Mucosa of gallbladder (tissue), 1 donor: ENCODE measurements at regions not wholly inside any gene's neighbourhood (a gene's known extent, or its start where the extent isn't known, plus 50 kb on each side); places are given as distances from the start of the nearest gene placed in this dataset.

Experiments
- DNase-seq: peaks from one replicate; pipeline ENCODE4 v3.0.0-alpha.2; 2020; ENCODE audit warnings: low spot score
- donor health status: DM: no; HTN: no; CAD: no.

DNA sequence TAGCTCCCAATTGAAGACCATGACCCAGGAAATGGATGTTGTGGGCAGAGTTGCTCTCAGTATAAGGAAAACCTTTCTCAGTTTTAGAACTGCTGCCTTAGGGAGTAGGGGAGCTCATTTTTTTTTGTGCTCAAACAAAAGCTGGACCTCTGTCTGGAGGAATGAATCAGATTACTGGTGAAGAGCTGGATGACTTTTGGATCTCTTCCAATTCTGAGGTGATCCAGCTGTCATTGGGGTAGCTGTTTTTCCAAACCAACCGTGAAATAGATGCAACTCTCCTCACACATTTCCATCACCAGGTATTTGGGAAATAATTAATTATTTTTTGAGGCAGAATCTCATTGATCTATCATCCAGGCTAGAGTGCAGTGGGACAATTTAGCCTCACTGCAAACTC, 251.3 kb upstream of the PLET1 start:
- no peak for DNase-seq

DNA sequence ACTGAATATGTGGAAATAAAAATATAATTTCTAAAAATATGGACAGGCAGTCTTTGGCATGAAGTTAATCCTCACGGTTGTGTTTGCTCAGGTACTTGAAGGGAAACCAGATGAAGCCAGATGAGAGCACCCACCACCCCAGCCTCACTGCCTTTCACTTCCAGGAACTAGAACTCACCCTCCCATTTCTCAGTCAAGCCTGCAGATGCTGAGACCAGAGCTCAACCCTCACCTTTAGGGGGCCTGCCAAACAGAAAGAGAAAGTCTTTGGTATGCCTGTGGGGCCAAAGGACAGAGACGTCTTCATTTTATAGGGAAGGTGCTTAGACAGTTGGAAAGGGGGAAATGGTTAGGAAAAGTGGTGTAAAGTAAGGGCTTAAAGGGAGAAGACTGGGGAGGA, 252.8 kb upstream of the PLET1 start:
- DNase-seq, result no peak

DNA sequence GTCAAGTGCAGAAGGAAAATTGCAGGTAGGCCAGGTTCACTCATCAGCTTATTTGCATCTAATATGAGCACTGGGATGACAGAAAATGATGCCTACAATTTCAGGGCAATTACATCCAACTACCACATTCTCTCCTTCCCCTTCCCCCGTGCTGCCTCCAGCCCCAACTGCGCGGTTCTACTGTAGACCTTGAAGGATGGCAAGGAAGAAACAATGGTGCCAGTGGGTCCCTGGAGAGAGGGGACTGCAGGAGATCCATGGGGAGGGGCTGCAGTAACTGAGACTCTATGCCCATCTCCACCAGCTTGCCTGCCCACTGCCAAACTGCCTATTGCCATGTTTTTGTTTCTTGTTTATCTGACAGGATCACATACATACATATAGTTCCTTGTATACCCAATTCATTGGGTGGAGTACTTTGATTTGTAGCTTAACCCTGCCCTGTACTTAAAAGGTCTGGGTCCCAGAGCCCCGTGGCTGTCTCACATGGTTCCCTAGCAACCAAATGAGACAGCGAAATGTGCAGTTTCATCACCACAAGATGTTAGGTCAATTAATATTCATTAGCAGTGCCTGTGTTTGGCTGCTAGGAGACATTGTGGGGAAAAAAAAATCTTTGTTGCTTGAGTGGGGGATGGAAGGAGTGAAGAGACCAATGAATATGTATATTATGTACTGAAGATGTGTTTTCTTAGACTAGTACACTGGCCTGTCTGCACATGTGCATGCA, 253.5 kb upstream of the PLET1 start:
- no peak for DNase-seq

DNA sequence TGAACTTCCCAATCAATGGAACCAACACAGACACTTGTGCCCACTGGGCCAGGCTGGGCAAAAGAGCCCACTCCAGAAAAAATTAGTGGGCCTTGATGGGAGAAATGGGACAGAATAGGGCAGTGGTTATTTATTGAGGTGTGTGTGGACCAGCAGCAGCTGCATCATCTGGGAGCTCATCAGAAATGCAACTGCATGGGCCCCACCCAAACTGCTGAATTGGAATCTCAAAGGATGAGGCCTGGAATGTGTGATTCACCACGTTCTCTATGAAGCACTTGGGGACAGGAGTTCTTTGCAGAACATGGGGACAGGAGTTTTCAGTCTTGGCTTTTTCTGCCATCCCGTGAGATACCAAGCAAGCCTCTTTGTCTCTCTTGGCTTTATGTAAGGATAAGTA, 255.6 kb upstream of the PLET1 start:
- DNase-seq, result no peak

DNA sequence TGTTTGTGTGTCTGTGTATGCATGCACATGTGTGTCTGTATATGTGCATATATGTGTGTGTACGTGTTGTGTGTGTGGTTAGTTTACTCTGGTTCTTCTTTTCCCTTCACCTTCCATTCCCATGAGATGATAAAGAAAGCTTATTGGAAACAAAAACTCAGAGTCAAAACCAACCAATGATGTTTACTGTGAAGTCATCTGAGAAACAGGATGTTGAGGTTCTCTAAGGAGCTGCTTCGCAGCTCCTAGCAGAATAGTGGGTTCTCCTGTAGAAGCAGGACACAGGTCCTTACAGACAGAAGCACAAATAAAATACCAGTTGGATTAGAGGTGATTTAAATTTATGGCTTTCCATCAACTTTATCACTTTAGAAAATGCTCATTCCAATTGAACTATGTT, 256.1 kb upstream of the PLET1 start:
- no peak for DNase-seq

DNA sequence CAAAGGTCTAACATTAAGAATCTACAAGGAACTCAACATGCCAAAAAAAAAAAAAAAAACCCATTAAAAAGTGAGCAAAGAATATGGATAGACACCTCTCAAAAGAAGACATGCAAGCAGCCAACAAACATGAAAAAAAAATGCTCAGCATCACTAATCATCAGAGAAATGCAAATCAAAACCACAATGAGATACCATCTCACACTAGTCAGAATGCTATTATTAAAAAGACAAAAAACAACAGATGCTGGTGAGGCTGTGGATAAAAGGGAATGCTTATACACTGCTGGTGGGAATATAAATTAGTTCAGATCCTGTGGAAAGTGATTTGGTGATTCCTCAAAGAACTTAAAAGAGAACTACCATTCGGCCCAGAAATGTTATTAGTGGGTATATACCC, 257.7 kb upstream of the PLET1 start:
- no peak for DNase-seq

DNA sequence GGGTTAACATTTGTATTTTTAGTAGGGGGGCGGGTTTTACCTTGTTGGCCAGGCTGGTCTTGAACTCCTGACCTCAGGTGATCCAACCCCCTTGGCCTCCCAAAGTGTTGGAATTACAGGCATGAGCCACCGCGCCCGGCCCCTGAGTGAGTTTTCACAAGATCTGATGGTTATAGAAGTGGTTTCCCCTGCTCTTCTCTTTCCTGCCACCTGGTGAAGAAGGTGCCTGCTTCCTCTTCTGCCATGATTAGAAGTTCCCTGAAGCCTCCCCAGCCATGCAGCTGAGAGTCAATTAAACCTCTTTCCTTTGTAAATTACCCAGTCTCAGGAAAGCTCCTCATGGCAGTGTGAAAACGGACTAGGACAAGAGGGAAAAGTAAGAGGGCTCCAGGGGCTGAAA, 259.1 kb upstream of the PLET1 start:
- DNase-seq, result no peak

DNA sequence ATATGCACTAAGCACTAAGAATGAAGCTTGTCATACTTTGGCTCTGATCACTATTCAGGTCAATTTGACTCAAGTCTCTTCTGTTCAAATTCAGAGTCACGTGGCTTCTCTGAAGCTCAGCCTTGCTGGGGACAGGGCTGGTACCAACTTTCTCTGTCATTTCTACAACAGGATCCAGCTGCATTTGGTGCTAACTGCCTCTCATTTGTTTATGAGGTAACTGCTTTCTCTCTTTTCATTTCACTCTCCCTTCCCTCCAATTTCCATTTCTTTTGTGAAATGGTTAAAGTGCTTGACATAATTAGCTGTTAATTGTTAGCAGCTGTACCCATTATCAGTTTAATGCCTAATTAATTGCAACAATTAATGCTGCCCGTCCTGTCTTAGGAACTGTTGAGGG, 259.7 kb upstream of the PLET1 start:
- DNase-seq, result no peak

DNA sequence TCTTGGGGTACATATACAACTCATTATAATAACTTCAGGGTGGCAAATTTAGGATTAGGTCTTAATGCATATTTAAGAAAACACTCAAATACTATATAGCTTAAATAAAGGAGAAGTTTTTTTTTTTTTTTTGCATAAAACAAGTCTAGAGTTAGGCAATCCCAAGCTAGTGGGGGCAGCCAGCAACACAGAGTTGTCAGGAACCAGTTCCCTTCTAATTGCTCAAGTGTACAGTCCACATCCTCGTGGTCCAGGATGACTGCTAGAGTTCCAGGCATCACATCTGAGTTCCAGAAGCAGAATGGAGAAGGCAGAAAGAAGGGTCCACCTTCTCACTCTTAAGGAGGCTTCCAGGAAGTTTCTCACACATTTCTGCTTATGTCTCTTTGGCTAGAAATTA, 261.9 kb upstream of the PLET1 start:
- no peak for DNase-seq

DNA sequence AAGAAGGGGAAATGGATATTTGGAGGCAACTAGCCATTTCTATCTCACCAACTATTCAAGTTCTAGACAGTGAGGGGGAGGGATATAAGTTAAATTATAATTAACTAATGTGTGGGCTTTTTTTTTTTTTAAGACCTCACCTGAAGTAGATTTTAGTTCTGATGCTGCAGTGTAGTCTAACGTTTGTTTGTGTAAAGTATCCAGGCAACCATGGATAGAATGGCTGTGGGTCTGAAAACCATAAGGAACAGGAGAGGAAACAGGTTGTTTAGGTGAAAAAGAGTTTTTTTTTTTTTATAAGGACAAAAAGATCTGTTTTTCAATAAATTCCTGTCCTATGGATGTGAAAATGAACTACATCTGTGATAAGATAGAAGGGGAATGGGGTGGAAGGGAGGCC, 262.4 kb upstream of the PLET1 start:
- no peak for DNase-seq

DNA sequence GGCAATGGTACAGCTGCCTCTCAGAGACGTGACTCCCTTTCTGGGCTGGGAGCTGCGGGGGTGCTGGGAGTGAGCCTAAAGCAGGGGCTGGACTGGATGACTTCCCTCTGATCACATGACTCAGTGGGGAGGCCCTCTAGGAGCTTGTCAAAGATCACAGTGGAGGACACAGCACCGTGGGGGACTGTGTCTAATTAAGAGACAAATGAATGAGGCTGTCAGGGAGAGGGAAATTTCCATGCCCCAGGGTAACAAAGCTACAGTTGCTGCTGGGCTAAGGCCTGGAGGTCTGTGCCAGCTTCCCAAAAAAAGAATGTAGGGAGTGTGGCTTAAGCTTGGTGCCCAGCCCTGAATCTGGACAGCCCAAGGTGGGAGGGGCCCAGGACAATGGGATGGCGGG, 262.8 kb upstream of the PLET1 start:
- DNase-seq, result no peak

DNA sequence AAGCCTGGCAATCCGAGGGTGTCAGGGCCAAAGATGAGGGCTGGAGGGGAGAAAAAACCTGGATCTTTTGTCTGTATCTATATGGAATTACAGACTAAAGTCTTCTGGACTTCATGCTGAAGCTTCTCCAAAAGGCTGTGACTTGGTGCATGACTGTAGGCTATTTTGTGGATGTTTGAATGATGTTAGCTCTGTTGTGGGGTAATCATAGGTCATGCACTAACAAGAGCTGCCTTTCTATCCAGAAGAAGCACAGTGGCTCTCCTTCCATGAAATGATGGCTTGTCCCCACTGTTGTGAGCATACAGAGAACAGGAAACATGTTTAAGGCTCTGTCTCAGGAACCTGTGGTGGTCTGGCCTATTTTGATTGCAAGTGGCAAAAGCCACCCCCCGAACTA, 263.3 kb upstream of the PLET1 start:
- DNase-seq, result no peak

DNA sequence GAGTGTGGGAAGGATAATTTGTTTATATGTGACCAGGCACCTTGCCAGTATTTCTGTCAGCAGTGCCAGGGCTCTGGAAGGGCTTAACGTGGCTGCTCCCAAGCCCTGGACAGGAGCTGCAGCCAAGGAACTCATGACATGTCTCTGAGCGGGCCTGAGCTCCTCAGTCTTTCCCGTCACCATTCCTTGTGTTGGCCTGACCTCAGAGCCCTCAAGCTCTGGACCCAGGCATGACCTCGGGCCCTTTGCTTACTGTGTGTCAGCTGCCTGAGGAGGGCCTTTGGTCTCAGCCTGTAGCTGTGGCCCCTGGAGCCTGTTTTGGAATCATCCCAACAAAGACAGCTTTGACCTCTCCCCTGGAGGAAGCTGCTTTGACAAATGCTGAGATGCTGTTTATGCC, 264.1 kb upstream of the PLET1 start:
- DNase-seq, result no peak

DNA sequence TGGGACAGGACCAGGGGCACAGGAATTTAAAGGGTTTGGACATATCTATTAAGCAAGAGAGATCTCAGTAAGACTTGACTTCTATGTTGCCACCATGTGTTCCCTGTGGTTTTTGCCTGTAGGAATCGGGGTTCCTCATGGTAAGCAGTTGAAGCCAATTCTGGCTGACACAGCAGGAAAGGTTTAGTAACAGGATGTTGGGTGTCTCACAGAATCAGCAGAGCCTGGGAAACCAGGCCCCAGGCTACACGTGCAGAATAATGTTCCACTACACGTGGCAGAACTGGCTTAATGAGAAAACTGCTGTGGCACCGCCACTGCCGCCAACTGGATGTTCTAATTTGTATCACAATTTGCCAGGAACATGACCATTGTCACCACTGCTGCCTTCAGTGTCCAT, 264.6 kb upstream of the PLET1 start:
- DNase-seq, result peak; percentile 24

DNA sequence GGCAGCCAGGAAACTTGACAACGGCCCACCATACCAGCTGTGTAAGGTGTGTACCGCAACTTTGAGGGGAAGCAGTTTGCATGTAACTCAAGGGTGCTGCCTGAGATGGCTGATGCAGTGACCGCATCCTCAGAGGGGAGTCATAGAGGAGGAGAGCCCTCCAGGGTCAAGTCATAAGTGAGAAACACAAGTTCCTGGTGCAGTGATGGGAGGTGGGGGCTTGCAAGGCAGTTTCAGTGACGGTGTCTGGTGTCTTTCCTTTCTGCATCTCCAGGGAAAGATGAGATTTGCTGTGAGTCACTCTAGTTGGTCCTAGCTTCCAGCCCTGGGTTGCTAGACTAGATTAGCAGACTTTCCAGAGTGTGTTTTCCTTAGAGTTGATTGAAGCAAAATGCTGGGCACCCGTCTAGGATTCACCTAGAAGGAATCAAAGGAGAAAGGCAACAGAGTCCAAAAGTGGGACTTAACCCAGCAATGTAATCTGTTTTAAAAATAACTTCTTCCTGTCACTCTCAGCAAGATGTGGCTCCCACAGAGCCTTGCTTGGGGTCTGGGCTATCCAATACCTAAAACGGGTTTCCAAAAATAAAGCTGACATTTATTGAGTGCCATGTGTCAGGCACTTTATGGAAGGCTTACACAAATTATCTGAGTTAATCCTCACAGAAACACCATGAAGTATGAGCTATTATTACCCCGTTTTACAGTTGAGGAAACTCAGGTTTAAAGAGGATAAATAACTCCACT, 265.4 kb upstream of the PLET1 start:
- DNase-seq, result no peak

DNA sequence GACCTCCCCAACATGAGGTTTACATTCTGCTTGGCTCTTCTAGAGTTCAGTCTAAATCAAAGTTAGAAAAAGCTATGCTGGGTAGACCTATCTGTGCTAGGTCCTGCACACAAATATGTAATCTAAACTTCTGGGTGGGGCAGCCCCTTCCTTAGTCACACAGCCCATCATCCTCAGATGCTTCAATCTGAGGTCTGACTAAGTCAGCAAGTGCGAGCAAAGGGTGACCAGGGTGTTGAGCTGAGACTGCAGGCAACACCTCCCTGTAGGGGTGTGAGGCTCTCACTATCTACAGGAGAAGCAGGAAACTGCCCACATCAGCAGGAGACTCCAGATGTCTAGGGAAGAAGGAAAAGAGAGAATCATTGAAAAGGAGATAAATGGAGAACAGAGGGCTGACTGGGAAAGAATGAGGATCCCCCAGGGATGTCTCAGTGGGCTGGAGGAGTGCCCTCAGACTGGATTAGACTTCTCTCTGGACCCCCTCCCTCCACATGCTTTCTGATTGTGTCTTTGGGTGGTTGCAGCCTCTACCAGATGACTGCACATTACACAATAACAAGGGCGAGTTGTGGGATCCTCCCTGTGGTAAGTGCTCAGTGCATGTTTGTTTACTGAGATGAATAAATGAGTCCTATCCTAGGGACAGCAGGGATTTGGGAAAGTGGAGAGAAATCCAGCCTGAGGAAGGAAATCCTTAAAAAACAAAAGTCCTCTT, 266.2 kb upstream of the PLET1 start:
- DNase-seq, result no peak

DNA sequence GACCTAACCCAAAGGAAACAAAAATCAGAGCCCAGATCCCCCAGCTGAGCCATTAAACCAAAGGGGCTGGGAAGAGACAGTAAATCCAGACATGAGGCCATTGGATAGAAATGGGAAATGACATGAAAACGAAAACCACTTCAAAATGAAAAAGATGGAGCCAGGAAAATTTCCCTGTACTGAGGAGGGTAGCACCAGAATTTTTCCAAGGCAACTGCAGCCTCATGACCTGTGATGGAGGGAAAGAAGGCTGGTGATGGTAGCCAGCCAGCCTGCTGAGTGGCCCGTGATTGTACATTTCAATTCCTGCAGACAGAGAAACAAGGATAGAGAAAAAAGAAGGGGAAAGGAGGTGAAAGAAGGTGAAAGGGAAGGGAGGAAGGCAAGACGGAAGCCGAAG, 268.4 kb upstream of the PLET1 start:
- DNase-seq, result no peak

DNA sequence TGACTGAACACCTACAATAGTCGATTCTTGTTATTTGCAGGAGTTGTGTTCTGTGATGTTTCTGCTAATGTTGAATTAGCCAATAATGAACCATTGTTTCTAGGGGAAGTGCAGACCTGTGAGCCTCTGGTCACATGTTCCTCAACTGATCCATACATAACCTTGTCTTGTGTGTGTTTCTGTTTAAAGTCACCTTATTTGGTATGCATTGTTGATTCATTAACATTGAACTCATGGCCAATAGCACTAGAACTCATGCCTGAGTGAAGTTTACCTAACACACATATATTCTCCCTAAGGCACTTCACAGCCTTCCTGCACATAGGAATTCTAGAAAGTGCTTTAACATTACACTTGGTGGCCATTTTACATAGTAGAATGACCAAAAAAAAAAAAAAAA, 271.8 kb upstream of the PLET1 start:
- DNase-seq, result no peak

DNA sequence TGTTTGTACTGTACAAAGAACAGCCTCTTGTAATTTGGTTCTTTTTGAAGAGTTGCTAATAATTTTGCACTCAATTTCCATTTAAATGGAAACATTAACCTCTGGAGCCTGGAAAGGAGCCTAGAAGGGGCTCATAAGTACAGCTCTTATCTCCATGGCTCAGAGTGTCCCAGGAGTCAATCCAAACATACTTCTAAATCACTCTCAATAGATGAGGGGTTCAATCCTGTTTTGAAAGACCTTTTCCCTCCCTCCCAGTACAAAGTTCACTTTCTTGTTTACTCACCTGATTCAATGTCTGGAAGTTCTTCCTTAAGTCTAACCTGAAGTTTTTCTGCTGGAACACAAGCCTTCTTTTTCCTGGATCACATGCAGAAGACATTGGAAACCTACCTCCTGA, 273.0 kb upstream of the PLET1 start:
- no peak for DNase-seq

DNA sequence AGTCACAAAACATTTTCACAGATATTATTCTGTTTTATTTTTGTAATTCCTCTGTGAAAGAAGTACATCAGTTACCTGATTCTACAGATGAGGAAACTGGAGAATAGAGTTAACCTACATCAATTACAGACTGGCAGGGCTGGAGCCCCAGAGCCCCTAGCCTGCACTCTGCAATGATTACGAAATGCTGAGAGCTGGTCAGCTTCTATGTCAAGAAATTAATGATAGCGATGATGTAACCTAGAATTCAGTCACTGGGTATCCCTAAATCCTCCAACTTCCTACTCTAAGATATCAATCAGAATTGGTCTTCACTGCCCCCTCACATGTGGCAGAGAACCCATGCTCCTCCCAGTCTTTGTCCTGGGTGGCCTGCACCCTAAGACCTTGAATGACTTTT, 273.5 kb upstream of the PLET1 start:
- no peak for DNase-seq

DNA sequence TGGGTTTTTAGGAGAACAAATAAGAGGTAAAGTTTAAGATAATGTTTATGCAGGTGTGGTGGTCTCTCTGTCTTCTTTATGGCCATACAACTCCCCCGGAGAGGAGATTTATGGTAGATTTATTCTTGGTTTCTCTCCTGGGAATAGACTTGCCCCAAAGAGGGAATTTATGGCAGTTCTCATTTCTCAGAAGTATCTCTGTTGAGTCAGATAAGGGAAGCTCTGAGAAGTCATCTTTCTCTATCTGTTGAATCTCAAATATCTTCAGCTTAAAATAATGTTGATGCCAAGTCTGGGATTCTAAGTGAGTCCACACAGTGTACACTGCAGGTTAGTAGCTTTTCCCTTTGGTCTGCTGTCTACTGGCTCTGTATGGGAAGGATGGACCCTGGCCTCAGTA, 276.4 kb upstream of the PLET1 start:
- no peak for DNase-seq

DNA sequence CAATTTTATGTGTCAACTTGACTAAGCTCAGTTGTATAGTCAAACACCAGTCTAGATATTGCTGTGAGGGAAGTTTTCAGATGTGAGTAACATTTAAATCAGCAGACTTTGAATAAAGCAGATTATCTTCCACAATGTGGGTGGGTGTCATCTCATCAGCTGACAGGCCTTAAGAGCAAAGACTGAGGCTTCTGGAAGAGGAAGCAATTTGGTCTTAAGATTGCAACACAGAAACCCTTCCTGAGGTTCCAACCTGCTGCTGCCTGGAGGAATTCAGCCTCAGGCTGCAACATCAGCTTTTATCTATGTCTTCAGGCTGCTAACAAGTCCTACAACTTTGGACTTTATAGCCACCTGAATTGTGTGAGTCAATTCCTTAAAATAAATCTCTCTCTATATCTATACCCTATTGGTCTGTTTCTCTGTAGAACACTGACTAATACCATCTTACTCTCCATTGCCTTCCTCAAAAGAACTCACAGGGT, 277.2 kb upstream of the PLET1 start:
- no peak for DNase-seq
